ENCODE measurements at regions not wholly inside any gene's neighbourhood (a gene's known extent, or its start where the extent isn't known, plus 50 kb on each side); places are given as distances from the start of the nearest gene placed in this dataset.

DNA sequence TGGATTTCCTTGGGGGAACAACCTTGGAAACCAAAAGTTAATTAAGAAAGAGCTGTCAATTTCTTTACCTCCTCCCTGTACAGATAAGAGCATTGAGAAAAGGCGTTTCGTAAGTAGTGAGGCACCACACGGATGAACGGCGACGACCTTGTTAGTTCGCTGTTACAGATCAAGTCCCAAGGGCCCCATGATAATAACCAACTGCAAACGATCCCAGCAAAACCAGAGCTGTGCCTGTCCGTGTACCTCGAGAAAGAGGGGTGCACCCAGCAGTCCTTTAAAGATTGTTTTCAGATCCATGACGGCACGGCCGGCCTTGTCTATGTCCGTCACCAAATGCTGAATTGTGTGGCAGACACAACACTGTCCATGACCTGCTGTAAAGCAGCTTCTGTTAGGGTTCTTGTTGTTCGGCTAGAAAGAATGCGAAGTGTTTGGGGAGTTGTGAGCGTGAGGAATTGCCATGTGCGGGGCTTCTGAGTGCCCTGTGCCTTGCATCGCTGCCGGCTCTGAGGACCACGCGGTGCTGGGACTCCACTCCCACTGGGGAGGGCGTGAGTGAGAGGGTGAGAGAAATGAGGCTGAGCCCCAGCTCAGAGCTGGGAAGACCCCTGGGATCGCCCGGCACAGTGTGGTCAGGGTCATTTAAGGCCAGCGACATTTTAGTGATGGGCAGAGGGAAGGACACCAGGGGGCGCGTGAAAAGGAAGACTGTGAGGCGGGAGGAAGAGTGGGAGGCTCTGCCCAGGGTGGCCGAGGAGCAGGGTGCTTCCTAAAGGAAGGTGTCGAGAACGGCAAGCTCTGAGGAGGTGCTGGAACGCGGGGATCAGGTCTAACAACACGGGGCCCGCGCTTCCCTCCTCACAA is 136.8 kb upstream of the RPS6KA2 start:
- Histone ChIP-seq H3K9me3 (no peaks in the 10 kb centered on the region), H3K27ac (no peak overlapping the region), H3K4me2 (no peak overlapping the region), H3K4me3 (no peak overlapping the region), H3K4me1 (no peaks in the 10 kb centered on the region)
- ATAC-seq: no peak
- no peak for TF ChIP-seq ZFP36 (IDR thresholded peaks at IDR 0.05; ENCODE audit: borderline replicate concordance, partially characterized antibody)
- ChIA-PET POLR2A (no interaction called here), CTCF (interaction anchor here (0.6 to 4.4 kb wide), 2 partner anchors 10 to 12 kb away, joined by 3 to 33 read pairs; no protein-coding TSS in a partner anchor)
- WGBS (ENCODE audit: missing lambda C conversion rate): 75% methylated on average over 34 of the region's 37 CpGs
- no peak for DNase-seq (ENCODE audit: low read depth in 1 of 2, low spot score in 1 of 2)
- FAIRE-seq: no peak

DNA sequence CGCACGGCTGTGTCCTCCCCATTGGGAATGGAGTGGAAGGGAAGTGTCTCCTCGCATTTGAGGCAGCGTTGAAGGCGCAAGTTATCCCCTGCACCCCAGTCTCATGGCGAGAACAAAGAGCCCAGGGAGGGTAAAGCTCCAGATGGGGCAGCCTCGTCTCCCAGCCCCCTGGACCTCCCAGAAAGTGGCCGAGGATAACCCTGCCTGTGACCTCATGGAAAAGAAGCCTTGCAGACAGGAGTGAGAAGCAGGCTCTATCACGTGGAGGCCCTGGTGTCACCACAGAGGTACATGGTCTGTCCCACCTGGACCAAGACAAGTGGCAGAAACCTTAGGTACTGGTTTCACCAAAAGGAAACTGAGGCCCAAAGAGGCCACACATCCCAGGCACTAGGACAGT is 134.8 kb upstream of the RPS6KA2 start:
- no peaks in the 10 kb centered on the region for H3K9me3 ChIP-seq
- H3K4me2 ChIP-seq: no peak overlapping the region
- H3K27ac ChIP-seq: no peak overlapping the region
- 63% methylated on average over 8 of the region's 9 CpGs for WGBS (ENCODE audit: missing lambda C conversion rate)
- DNase-seq (ENCODE audit: low read depth in 1 of 2, low spot score in 1 of 2) (no peak), FAIRE-seq (no peak), ATAC-seq (no peak)
- ChIA-PET CTCF (interaction anchor here (1.7 kb wide), 1 partner anchor 13 kb away, joined by 12 read pairs; no protein-coding TSS in a partner anchor), POLR2A (no interaction called here)
- H3K4me3 ChIP-seq: no peak overlapping the region
- no peaks in the 10 kb centered on the region for H3K4me1 ChIP-seq
- TF ChIP-seq RNF2 (IDR thresholded peaks at IDR 0.05; ENCODE audit: borderline replicate concordance, low read depth) (no peak), ZC3H11A (IDR thresholded peaks at IDR 0.05) (no peak), HOXB5 (CRISPR knock-in tag; IDR thresholded peaks at IDR 0.05) (no peak), FOSL2 (IDR thresholded peaks at IDR 0.05) (no peak), FOSL2 (CRISPR knock-in tag; IDR thresholded peaks at IDR 0.05) (no peak), MAFK (IDR thresholded peaks at IDR 0.05; ENCODE audit: partially characterized antibody) (no peak), POLR2A (IDR thresholded peaks at IDR 0.05; ENCODE audit: low read length) (no peak), ESRRA (IDR thresholded peaks at IDR 0.05; ENCODE audit: borderline replicate concordance, low read length) (no peak), ZSCAN20 (CRISPR knock-in tag; IDR thresholded peaks at IDR 0.05) (no peak), KDM1A (IDR thresholded peaks at IDR 0.05; ENCODE audit: low read depth) (no peak), TFCP2L1 (CRISPR knock-in tag; IDR thresholded peaks at IDR 0.05) (no peak), FOXS1 (CRISPR knock-in tag; IDR thresholded peaks at IDR 0.05) (no peak), JUN (IDR thresholded peaks at IDR 0.05) (no peak), CHD4 (IDR thresholded peaks at IDR 0.05; ENCODE audit: borderline replicate concordance) (no peak), HDAC2 (IDR thresholded peaks at IDR 0.05) (no peak), CBX2 (IDR thresholded peaks at IDR 0.05; ENCODE audit: borderline replicate concordance, low read depth) (no peak), RCOR1 (IDR thresholded peaks at IDR 0.05; ENCODE audit: low read depth, low read length) (no peak), SREBF2 (IDR thresholded peaks at IDR 0.05) (no peak)
- TF ChIP-seq, protein P1, sequence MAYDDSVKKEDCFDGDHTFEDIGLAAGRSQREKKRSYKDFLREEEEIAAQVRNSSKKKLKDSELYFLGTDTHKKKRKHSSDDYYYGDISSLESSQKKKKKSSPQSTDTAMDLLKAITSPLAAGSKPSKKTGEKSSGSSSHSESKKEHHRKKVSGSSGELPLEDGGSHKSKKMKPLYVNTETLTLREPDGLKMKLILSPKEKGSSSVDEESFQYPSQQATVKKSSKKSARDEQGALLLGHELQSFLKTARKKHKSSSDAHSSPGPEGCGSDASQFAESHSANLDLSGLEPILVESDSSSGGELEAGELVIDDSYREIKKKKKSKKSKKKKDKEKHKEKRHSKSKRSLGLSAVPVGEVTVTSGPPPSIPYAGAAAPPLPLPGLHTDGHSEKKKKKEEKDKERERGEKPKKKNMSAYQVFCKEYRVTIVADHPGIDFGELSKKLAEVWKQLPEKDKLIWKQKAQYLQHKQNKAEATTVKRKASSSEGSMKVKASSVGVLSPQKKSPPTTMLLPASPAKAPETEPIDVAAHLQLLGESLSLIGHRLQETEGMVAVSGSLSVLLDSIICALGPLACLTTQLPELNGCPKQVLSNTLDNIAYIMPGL (CRISPR knock-in tag; IDR thresholded peaks at IDR 0.05; ENCODE audit: borderline replicate concordance): no peak
- TF ChIP-seq, protein P2, sequence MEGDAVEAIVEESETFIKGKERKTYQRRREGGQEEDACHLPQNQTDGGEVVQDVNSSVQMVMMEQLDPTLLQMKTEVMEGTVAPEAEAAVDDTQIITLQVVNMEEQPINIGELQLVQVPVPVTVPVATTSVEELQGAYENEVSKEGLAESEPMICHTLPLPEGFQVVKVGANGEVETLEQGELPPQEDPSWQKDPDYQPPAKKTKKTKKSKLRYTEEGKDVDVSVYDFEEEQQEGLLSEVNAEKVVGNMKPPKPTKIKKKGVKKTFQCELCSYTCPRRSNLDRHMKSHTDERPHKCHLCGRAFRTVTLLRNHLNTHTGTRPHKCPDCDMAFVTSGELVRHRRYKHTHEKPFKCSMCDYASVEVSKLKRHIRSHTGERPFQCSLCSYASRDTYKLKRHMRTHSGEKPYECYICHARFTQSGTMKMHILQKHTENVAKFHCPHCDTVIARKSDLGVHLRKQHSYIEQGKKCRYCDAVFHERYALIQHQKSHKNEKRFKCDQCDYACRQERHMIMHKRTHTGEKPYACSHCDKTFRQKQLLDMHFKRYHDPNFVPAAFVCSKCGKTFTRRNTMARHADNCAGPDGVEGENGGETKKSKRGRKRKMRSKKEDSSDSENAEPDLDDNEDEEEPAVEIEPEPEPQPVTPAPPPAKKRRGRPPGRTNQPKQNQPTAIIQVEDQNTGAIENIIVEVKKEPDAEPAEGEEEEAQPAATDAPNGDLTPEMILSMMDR (IDR thresholded peaks at IDR 0.05): no peak
- TF ChIP-seq, protein P3, sequence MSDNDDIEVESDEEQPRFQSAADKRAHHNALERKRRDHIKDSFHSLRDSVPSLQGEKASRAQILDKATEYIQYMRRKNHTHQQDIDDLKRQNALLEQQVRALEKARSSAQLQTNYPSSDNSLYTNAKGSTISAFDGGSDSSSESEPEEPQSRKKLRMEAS (IDR thresholded peaks at IDR 0.05): no peak

Measured in A549 (cell line).